Naive thymus-derived CD4-positive, alpha-beta T cell (primary cell): ENCODE measurements at regions not wholly inside any gene's neighbourhood (a gene's known extent, or its start where the extent isn't known, plus 50 kb on each side); places are given as distances from the start of the nearest gene placed in this dataset.

Source experiments
- ATAC-seq: fragments of 150-1000 bp; cut with Tn5 transposase; 2 replicates; pipeline ENCODE4 v1.10.0; 2021; ENCODE audit warnings: mild to moderate bottlenecking, moderate library complexity
- CTCF ChIA-PET: fragments of 350-600 bp; sonication (Branson Sonifier 250); formaldehyde crosslinking; loops from one replicate; lab custom pipeline; 2021; ENCODE audit warnings: antibody characterized with exemption; lab: Charles Lee
- POLR2A ChIA-PET: fragments of 350-600 bp; sonication (Branson Sonifier 250); formaldehyde crosslinking; loops from one replicate; lab custom pipeline; 2021; ENCODE audit warnings: antibody characterized with exemption, inconsistent platforms; lab: Charles Lee
- DNase-seq, 9 donors: peaks; one replicate each; pipeline versions ENCODE4 v3.0.0 to v3.0.0-alpha.2; 2020 to 2022; ENCODE audit warnings: mixed read lengths in 1 of 9
- H3K27ac ChIP-seq: one replicate; pipeline ENCODE4 v1.7.0; 2013; ENCODE audit warnings: mild to moderate bottlenecking, low read depth, low read length, moderate library complexity
- H3K27me3 ChIP-seq, 2 donors: one replicate each; pipeline ENCODE4 v1.7.0; 2013; ENCODE audit warnings: low read length in 2 of 2, mild to moderate bottlenecking in 2 of 2, moderate library complexity in 2 of 2; ENCODE audit not compliant: control insufficient read depth in 2 of 2, insufficient read depth in 2 of 2
- H3K36me3 ChIP-seq, 3 experiments: 1 replicate in 2 of 3; 2 replicates in 1 of 3; pipeline ENCODE4 v1.7.0; 2013; ENCODE audit warnings: low read length in 3 of 3, mild to moderate bottlenecking in 3 of 3, moderate library complexity in 1 of 3; ENCODE audit not compliant: insufficient read depth in 3 of 3, control insufficient read depth in 2 of 3
- H3K4me1 ChIP-seq, 2 donors: one replicate each; pipeline ENCODE4 v1.7.0; 2013; ENCODE audit warnings: low read length in 2 of 2, mild to moderate bottlenecking in 2 of 2, moderate library complexity in 1 of 2; ENCODE audit not compliant: control insufficient read depth in 2 of 2, insufficient read depth in 2 of 2
- H3K4me3 ChIP-seq: 2 replicates; pipeline ENCODE4 v1.7.0; 2013; ENCODE audit warnings: mild to moderate bottlenecking, low read length
- H3K9me3 ChIP-seq, 3 experiments: 1 replicate in 2 of 3; 2 replicates in 1 of 3; pipeline ENCODE4 v1.7.0; 2013; ENCODE audit warnings: low read length in 3 of 3; ENCODE audit not compliant: control insufficient read depth in 2 of 3
- H3K27ac Mint-ChIP-seq, 9 donors: one replicate each; pipeline ENCODE4 v1.8.0; 2020 to 2022; ENCODE audit warnings: mixed read lengths in 9 of 9, mild to moderate bottlenecking in 8 of 9, moderate library complexity in 5 of 9, inconsistent platforms in 2 of 9
- H3K27me3 Mint-ChIP-seq, 5 donors: one replicate each; pipeline ENCODE4 v1.8.0; 2021 to 2022; ENCODE audit warnings: mixed read lengths in 5 of 5, mild to moderate bottlenecking in 1 of 5
- H3K36me3 Mint-ChIP-seq, 5 donors: one replicate each; pipeline ENCODE4 v1.8.0; 2020 to 2022; ENCODE audit warnings: mixed read lengths in 5 of 5, mild to moderate bottlenecking in 3 of 5, inconsistent platforms in 1 of 5
- H3K4me1 Mint-ChIP-seq, 7 donors: one replicate each; pipeline ENCODE4 v1.8.0; 2020 to 2022; ENCODE audit warnings: mixed read lengths in 7 of 7, mild to moderate bottlenecking in 3 of 7, inconsistent platforms in 1 of 7
- H3K4me3 Mint-ChIP-seq, 10 donors: one replicate each; pipeline ENCODE4 v1.8.0; 2020 to 2022; ENCODE audit warnings: mild to moderate bottlenecking in 10 of 10, mixed read lengths in 10 of 10, moderate library complexity in 6 of 10, inconsistent platforms in 2 of 10
- H3K9me3 Mint-ChIP-seq, 11 donors: one replicate each; pipeline ENCODE4 v1.8.0; 2020 to 2022; ENCODE audit warnings: mixed read lengths in 11 of 11, mild to moderate bottlenecking in 4 of 11, inconsistent platforms in 1 of 11, moderate library complexity in 1 of 11
- intact Hi-C, 2 donors: fragments of 100-400 bp; cut with micrococcal nuclease; formaldehyde crosslinking; loops; one replicate each; pipeline ENCODE4 v1.15.1; 2023

GRCh38 chr14:40899435-40899834, 707.2 kb upstream of the LRFN5 start:
- ChIA-PET POLR2A (interaction anchor here (0.6 kb wide), 1 partner anchor 312 kb away, joined by 4 read pairs; no protein-coding TSS in a partner anchor), CTCF (no interaction called here)
- Histone ChIP-seq H3K27me3 (no peaks in the 10 kb centered on the region), H3K9me3 (no peaks in the 10 kb centered on the region), H3K36me3 (no peaks in the 10 kb centered on the region), H3K27ac (no peak overlapping the region), H3K4me3 (no peak overlapping the region), H3K4me1 (no peaks in the 10 kb centered on the region)
- no peak overlapping the region for H3K4me3 Mint-ChIP-seq
- no peak overlapping the region for H3K27ac Mint-ChIP-seq
- no peak for ATAC-seq
- peaks cover 0 to 17% (median 5%) of the 10 kb centered on the region in 11 donors for H3K9me3 Mint-ChIP-seq
- no peaks in the 10 kb centered on the region for H3K36me3 Mint-ChIP-seq
- intact Hi-C loops: no loop called here
- H3K4me1 Mint-ChIP-seq: no peaks in the 10 kb centered on the region
- H3K27me3 Mint-ChIP-seq: no peaks in the 10 kb centered on the region
- no peak for DNase-seq

- POLR2A ChIA-PET: no interaction called here
- no peaks in the 10 kb centered on the region for H3K36me3 Mint-ChIP-seq
- DNase-seq: no peak
- Histone ChIP-seq H3K36me3 (no peaks in the 10 kb centered on the region), H3K27ac (no peak overlapping the region), H3K4me1 (no peaks in the 10 kb centered on the region), H3K27me3 (no peaks in the 10 kb centered on the region), H3K9me3 (peaks cover 0 to 5% (median 0%) of the 10 kb centered on the region in 3 experiments), H3K4me3 (no peak overlapping the region)
- intact Hi-C loops: no loop called here
- H3K27me3 Mint-ChIP-seq: no peaks in the 10 kb centered on the region
- CTCF ChIA-PET: no interaction called here
- no peak for ATAC-seq
- peaks cover 0 to 13% (median 7%) of the 10 kb centered on the region in 11 donors for H3K9me3 Mint-ChIP-seq
- H3K27ac Mint-ChIP-seq: no peak overlapping the region
- H3K4me3 Mint-ChIP-seq: no peak overlapping the region
- H3K4me1 Mint-ChIP-seq: no peaks in the 10 kb centered on the region
These were observed 711.8 kb upstream of the LRFN5 start for GRCh38 chr14:40894846-40895245.

DNA sequence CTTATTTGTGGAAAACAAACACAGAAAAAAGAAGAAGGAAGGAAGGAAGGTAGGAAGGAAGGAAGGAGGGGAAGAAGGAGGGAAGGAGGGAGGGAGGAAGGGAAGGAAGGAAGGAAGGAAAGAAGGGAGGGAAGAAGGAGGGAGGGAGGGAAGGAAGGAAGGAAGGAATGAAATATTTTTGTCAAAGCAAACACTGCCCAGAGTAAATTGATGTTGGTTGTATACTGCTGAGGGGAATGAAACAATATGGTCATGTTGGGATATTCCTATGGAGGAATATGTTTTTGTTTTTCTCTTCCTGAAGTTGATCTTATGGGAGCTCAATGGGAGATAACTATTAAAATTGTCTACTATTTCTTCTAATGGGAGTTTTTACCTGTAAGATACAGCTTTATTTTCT, 717.5 kb upstream of the LRFN5 start:
- no peak for DNase-seq
- H3K27ac ChIP-seq: no peak overlapping the region
- Mint-ChIP-seq H3K36me3 (no peaks in the 10 kb centered on the region), H3K27me3 (no peaks in the 10 kb centered on the region), H3K4me1 (no peaks in the 10 kb centered on the region), H3K27ac (no peak overlapping the region), H3K9me3 (peaks cover 0 to 8% (median 2%) of the 10 kb centered on the region in 11 donors), H3K4me3 (no peak overlapping the region)
- H3K36me3 ChIP-seq: no peaks in the 10 kb centered on the region
- ChIA-PET CTCF (no interaction called here), POLR2A (no interaction called here)
- H3K4me3 ChIP-seq: no peak overlapping the region
- ATAC-seq: no peak
- H3K9me3 ChIP-seq: peaks cover 0 to 5% (median 0%) of the 10 kb centered on the region in 3 experiments
- H3K27me3 ChIP-seq: no peaks in the 10 kb centered on the region
- H3K4me1 ChIP-seq: no peaks in the 10 kb centered on the region
- intact Hi-C loops: no loop called here

GRCh38 chr14:40887912-40888311, 718.8 kb upstream of the LRFN5 start:
- Histone ChIP-seq H3K4me3 (no peak overlapping the region), H3K27me3 (no peaks in the 10 kb centered on the region), H3K36me3 (no peaks in the 10 kb centered on the region), H3K27ac (no peak overlapping the region), H3K4me1 (no peaks in the 10 kb centered on the region), H3K9me3 (peaks cover 0 to 5% (median 0%) of the 10 kb centered on the region in 3 experiments)
- H3K4me3 Mint-ChIP-seq: no peak overlapping the region
- POLR2A ChIA-PET: no interaction called here
- no peak overlapping the region for H3K27ac Mint-ChIP-seq
- peaks cover 0 to 8% (median 2%) of the 10 kb centered on the region in 11 donors for H3K9me3 Mint-ChIP-seq
- H3K27me3 Mint-ChIP-seq: no peaks in the 10 kb centered on the region
- intact Hi-C loops: no loop called here
- DNase-seq (no peak), ATAC-seq (no peak)
- no peaks in the 10 kb centered on the region for H3K4me1 Mint-ChIP-seq
- no peaks in the 10 kb centered on the region for H3K36me3 Mint-ChIP-seq
- CTCF ChIA-PET: no interaction called here

GRCh38 chr14:40870252-40870651, 736.4 kb upstream of the LRFN5 start:
- intact Hi-C loops: no loop called here
- no peak for DNase-seq
- CTCF ChIA-PET: no interaction called here

DNA sequence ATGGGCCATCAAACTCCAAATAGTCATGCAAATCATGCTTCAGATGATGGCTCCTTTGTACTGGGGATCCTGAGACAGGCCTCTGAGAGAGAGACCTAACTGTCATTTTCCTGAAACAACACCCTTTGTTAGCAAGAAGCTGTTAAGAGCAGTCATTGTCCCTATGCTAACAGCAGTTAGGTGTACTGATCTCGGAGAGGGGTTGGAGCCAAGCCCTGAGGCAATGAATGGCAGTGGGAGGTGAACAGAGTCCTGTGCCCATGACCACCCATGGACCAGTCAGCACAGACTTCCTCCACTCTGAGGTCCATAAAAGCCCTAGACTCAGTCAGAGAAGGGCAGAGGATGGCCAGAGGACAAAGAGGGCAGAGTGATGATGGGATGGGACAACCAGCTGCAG, 747.6 kb upstream of the LRFN5 start:
- Histone ChIP-seq H3K27ac (no peak overlapping the region), H3K36me3 (no peaks in the 10 kb centered on the region), H3K9me3 (peaks cover 0 to 4% (median 0%) of the 10 kb centered on the region in 3 experiments), H3K4me1 (no peaks in the 10 kb centered on the region), H3K4me3 (no peak overlapping the region), H3K27me3 (no peaks in the 10 kb centered on the region)
- no peaks in the 10 kb centered on the region for H3K36me3 Mint-ChIP-seq
- H3K27me3 Mint-ChIP-seq: no peaks in the 10 kb centered on the region
- intact Hi-C loops: no loop called here
- no peak for DNase-seq
- no peak overlapping the region for H3K27ac Mint-ChIP-seq
- H3K9me3 Mint-ChIP-seq: peaks cover 0 to 32% (median 12%) of the 10 kb centered on the region in 11 donors
- no peak overlapping the region for H3K4me3 Mint-ChIP-seq
- ATAC-seq: peak; percentile 18
- CTCF ChIA-PET: no interaction called here
- POLR2A ChIA-PET: no interaction called here
- no peaks in the 10 kb centered on the region for H3K4me1 Mint-ChIP-seq

More at GRCh38 chr14:40870252-40870651, 736.4 kb upstream of the LRFN5 start:
- POLR2A ChIA-PET: no interaction called here
- H3K36me3 Mint-ChIP-seq: no peaks in the 10 kb centered on the region
- H3K36me3 ChIP-seq: no peaks in the 10 kb centered on the region
- no peak overlapping the region for H3K4me3 Mint-ChIP-seq
- H3K4me1 ChIP-seq: no peaks in the 10 kb centered on the region
- no peak overlapping the region for H3K27ac ChIP-seq
- no peaks in the 10 kb centered on the region for H3K4me1 Mint-ChIP-seq
- no peak overlapping the region for H3K4me3 ChIP-seq
- no peaks in the 10 kb centered on the region for H3K27me3 Mint-ChIP-seq
- peaks cover 0 to 9% (median 1%) of the 10 kb centered on the region in 11 donors for H3K9me3 Mint-ChIP-seq
- no peaks in the 10 kb centered on the region for H3K9me3 ChIP-seq
- H3K27ac Mint-ChIP-seq: no peak overlapping the region
- H3K27me3 ChIP-seq: no peaks in the 10 kb centered on the region
- ATAC-seq: no peak

GRCh38 chr14:40855343-40855742, 751.3 kb upstream of the LRFN5 start:
- Histone ChIP-seq H3K36me3 (no peaks in the 10 kb centered on the region), H3K4me1 (no peaks in the 10 kb centered on the region), H3K27me3 (no peaks in the 10 kb centered on the region), H3K27ac (no peak overlapping the region), H3K4me3 (no peak overlapping the region), H3K9me3 (peaks cover 0 to 4% (median 0%) of the 10 kb centered on the region in 3 experiments)
- ChIA-PET CTCF (no interaction called here), POLR2A (no interaction called here)
- no peak overlapping the region for H3K4me3 Mint-ChIP-seq
- ATAC-seq: no peak
- no peak for DNase-seq
- peaks cover 0 to 14% (median 4%) of the 10 kb centered on the region in 11 donors for H3K9me3 Mint-ChIP-seq
- H3K36me3 Mint-ChIP-seq: no peaks in the 10 kb centered on the region
- intact Hi-C loops: no loop called here
- H3K27me3 Mint-ChIP-seq: no peaks in the 10 kb centered on the region
- no peaks in the 10 kb centered on the region for H3K4me1 Mint-ChIP-seq
- no peak overlapping the region for H3K27ac Mint-ChIP-seq
